CD4-positive, CD25-positive, alpha-beta regulatory T cell (primary cell): ENCODE measurements at regions not wholly inside any gene's neighbourhood (a gene's known extent, or its start where the extent isn't known, plus 50 kb on each side); places are given as distances from the start of the nearest gene placed in this dataset.

Experiments
- ATAC-seq, 2 donors: fragments of 150-1000 bp; cut with Tn5 transposase; one replicate each; pipeline ENCODE4 v1.10.0; 2021; ENCODE audit warnings: low read depth in 2 of 2, moderate number of reproducible peaks in 2 of 2, moderate library complexity in 1 of 2
- DNase-seq, 3 donors: peaks; one replicate each; pipeline versions ENCODE4 v3.0.0 to v3.0.0-alpha.2; 2012 to 2022; ENCODE audit warnings: mixed read lengths in 1 of 3
- H3K27ac ChIP-seq: one replicate; pipeline ENCODE4 v1.7.0; 2013; ENCODE audit warnings: mild to moderate bottlenecking, low read length; ENCODE audit not compliant: insufficient read depth, poor library complexity, severe bottlenecking
- H3K27me3 ChIP-seq: one replicate; pipeline ENCODE4 v1.7.0; 2013; ENCODE audit warnings: low read length; ENCODE audit not compliant: control insufficient read depth, insufficient read depth
- H3K36me3 ChIP-seq: one replicate; pipeline ENCODE4 v1.7.0; 2013; ENCODE audit warnings: mild to moderate bottlenecking, low read length, moderate library complexity; ENCODE audit not compliant: control insufficient read depth, insufficient read depth
- H3K4me1 ChIP-seq: 2 replicates; pipeline ENCODE4 v1.7.0; 2013; ENCODE audit warnings: mild to moderate bottlenecking, low read length; ENCODE audit not compliant: insufficient read depth, control insufficient read depth, poor library complexity, severe bottlenecking
- H3K4me3 ChIP-seq: one replicate; pipeline ENCODE4 v1.7.0; 2013; ENCODE audit warnings: low read depth, mild to moderate bottlenecking, low read length, moderate library complexity
- H3K9me3 ChIP-seq, 2 experiments: 1 replicate in 1 of 2; 2 replicates in 1 of 2; pipeline ENCODE4 v1.7.0; 2013; ENCODE audit warnings: low read length in 2 of 2, mild to moderate bottlenecking in 1 of 2, moderate library complexity in 1 of 2; ENCODE audit not compliant: control insufficient read depth in 2 of 2
- H3K27ac Mint-ChIP-seq, 3 donors: one replicate each; pipeline ENCODE4 v1.8.0; 2020 to 2022; ENCODE audit warnings: mild to moderate bottlenecking in 3 of 3, mixed read lengths in 3 of 3, moderate library complexity in 2 of 3
- H3K27me3 Mint-ChIP-seq: one replicate; pipeline ENCODE4 v1.8.0; 2022; ENCODE audit warnings: mild to moderate bottlenecking, mixed read lengths
- H3K36me3 Mint-ChIP-seq: one replicate; pipeline ENCODE4 v1.8.0; 2020; ENCODE audit warnings: mixed read lengths
- H3K4me1 Mint-ChIP-seq, 4 donors: one replicate each; pipeline ENCODE4 v1.8.0; 2020 to 2022; ENCODE audit warnings: mixed read lengths in 4 of 4, mild to moderate bottlenecking in 1 of 4
- H3K4me3 Mint-ChIP-seq, 4 donors: one replicate each; pipeline ENCODE4 v1.8.0; 2020 to 2022; ENCODE audit warnings: mild to moderate bottlenecking in 4 of 4, mixed read lengths in 4 of 4, moderate library complexity in 3 of 4
- H3K9me3 Mint-ChIP-seq, 7 donors: one replicate each; pipeline ENCODE4 v1.8.0; 2020 to 2022; ENCODE audit warnings: mixed read lengths in 7 of 7, mild to moderate bottlenecking in 3 of 7, moderate library complexity in 2 of 7

GRCh38 chrX:134715930-134716619 is 57.8 kb upstream of the PLAC1 start:
- Mint-ChIP-seq H3K9me3 (peaks cover 0 to 2% (median 0%) of the 10 kb centered on the region in 7 donors), H3K27ac (peak overlapping the region in 1 of 3 donors; percentile 38), H3K27me3 (peaks cover 9% of the 10 kb centered on the region), H3K36me3 (no peaks in the 10 kb centered on the region), H3K4me1 (peaks cover 0 to 10% (median 6%) of the 10 kb centered on the region in 4 donors), H3K4me3 (no peak overlapping the region)
- Histone ChIP-seq H3K36me3 (no peaks in the 10 kb centered on the region), H3K27me3 (no peaks in the 10 kb centered on the region), H3K27ac (no peak overlapping the region), H3K9me3 (no peaks in the 10 kb centered on the region), H3K4me1 (peaks cover 4% of the 10 kb centered on the region), H3K4me3 (no peak overlapping the region)
- ATAC-seq, result no peak
- no peak for DNase-seq

- Histone ChIP-seq H3K9me3 (no peaks in the 10 kb centered on the region), H3K4me3 (no peak overlapping the region), H3K27me3 (no peaks in the 10 kb centered on the region), H3K36me3 (no peaks in the 10 kb centered on the region), H3K4me1 (peaks cover 4% of the 10 kb centered on the region), H3K27ac (no peak overlapping the region)
- Mint-ChIP-seq H3K27me3 (peaks cover 9% of the 10 kb centered on the region), H3K36me3 (no peaks in the 10 kb centered on the region), H3K27ac (no peak overlapping the region), H3K4me3 (peak overlapping the region in 1 of 4 donors; percentile 11), H3K4me1 (peaks cover 0 to 10% (median 6%) of the 10 kb centered on the region in 4 donors), H3K9me3 (peaks cover 0 to 2% (median 0%) of the 10 kb centered on the region in 7 donors)
- ATAC-seq (no peak), DNase-seq (no peak)
These were observed 56.4 kb upstream of the PLAC1 start for GRCh38 chrX:134714633-134715110.

GRCh38 chrX:134713618-134714107 is 55.4 kb upstream of the PLAC1 start:
- no peak overlapping the region for H3K4me3 ChIP-seq
- H3K27ac ChIP-seq, result no peak overlapping the region
- H3K36me3 Mint-ChIP-seq, result no peaks in the 10 kb centered on the region
- H3K9me3 ChIP-seq, result no peaks in the 10 kb centered on the region
- no peak for ATAC-seq
- peaks cover 9% of the 10 kb centered on the region for H3K27me3 Mint-ChIP-seq
- no peaks in the 10 kb centered on the region for H3K27me3 ChIP-seq
- peaks cover 0 to 5% (median under 1%) of the 10 kb centered on the region in 4 donors for H3K4me1 Mint-ChIP-seq
- no peaks in the 10 kb centered on the region for H3K36me3 ChIP-seq
- H3K4me1 ChIP-seq, result peaks cover 4% of the 10 kb centered on the region
- H3K9me3 Mint-ChIP-seq, result peaks cover 0 to 2% (median 0%) of the 10 kb centered on the region in 7 donors
- no peak overlapping the region for H3K27ac Mint-ChIP-seq
- no peak for DNase-seq
- H3K4me3 Mint-ChIP-seq, result no peak overlapping the region

GRCh38 chrX:134712272-134712671 is 54.0 kb upstream of the PLAC1 start:
- H3K4me1 Mint-ChIP-seq, result no peaks in the 10 kb centered on the region
- H3K4me3 ChIP-seq, result no peak overlapping the region
- no peak overlapping the region for H3K27ac Mint-ChIP-seq
- H3K9me3 ChIP-seq, result no peaks in the 10 kb centered on the region
- no peaks in the 10 kb centered on the region for H3K4me1 ChIP-seq
- H3K36me3 ChIP-seq, result no peaks in the 10 kb centered on the region
- peak in 1 of 3 donors; percentile 33 for DNase-seq
- H3K27me3 Mint-ChIP-seq, result peaks cover 4% of the 10 kb centered on the region
- no peak overlapping the region for H3K4me3 Mint-ChIP-seq
- ATAC-seq, result no peak
- no peak overlapping the region for H3K27ac ChIP-seq
- H3K27me3 ChIP-seq, result no peaks in the 10 kb centered on the region
- H3K36me3 Mint-ChIP-seq, result no peaks in the 10 kb centered on the region
- H3K9me3 Mint-ChIP-seq, result peaks cover 0 to 2% (median 0%) of the 10 kb centered on the region in 7 donors

GRCh38 chrX:134711135-134711921 is 53.1 kb upstream of the PLAC1 start:
- no peak for DNase-seq
- H3K4me3 Mint-ChIP-seq, result no peak overlapping the region
- no peak overlapping the region for H3K27ac Mint-ChIP-seq

More at GRCh38 chrX:134711135-134711921, 53.1 kb upstream of the PLAC1 start:
- no peaks in the 10 kb centered on the region for H3K27me3 ChIP-seq
- Mint-ChIP-seq H3K9me3 (peaks cover 0 to 3% (median 0%) of the 10 kb centered on the region in 7 donors), H3K36me3 (no peaks in the 10 kb centered on the region), H3K4me1 (no peaks in the 10 kb centered on the region), H3K27me3 (peaks cover 9% of the 10 kb centered on the region)
- ATAC-seq, result no peak
- no peaks in the 10 kb centered on the region for H3K4me1 ChIP-seq
- no peaks in the 10 kb centered on the region for H3K36me3 ChIP-seq
- H3K27ac ChIP-seq, result no peak overlapping the region
- no peaks in the 10 kb centered on the region for H3K9me3 ChIP-seq
- H3K4me3 ChIP-seq, result no peak overlapping the region
